Vagina (tissue), 2 donors: ENCODE measurements at regions not wholly inside any gene's neighbourhood (a gene's known extent, or its start where the extent isn't known, plus 50 kb on each side); places are given as distances from the start of the nearest gene placed in this dataset.
"Not testable (repeated sequence)": the region's sequence is repeated elsewhere in the genome, so short reads cannot be mapped to it uniquely, and the experiment has no call there.

ENCODE experiments used
- DNase-seq, 2 donors: peaks; one replicate each; pipeline ENCODE4 v3.0.0-alpha.2; 2017; ENCODE audit errors: extremely low spot score in 2 of 2
- H3K27ac ChIP-seq: fragments of 200-600 bp; sonication (generic); one replicate; pipeline ENCODE4 v1.5.1; 2019
- H3K27me3 ChIP-seq: fragments of 200-600 bp; sonication (generic); one replicate; pipeline ENCODE4 v1.5.1; 2019
- H3K36me3 ChIP-seq, 2 donors: fragments of 200-600 bp; sonication (generic); one replicate each; pipeline ENCODE4 v1.5.1; 2017 to 2019
- H3K4me1 ChIP-seq: fragments of 200-600 bp; sonication (generic); one replicate; pipeline ENCODE4 v1.5.1; 2019
- H3K4me3 ChIP-seq, 2 donors: fragments of 200-600 bp; sonication (generic); 1 replicate in 1 of 2; 2 replicates in 1 of 2; pipeline ENCODE4 v1.5.1; 2016 to 2019
- H3K9me3 ChIP-seq: fragments of 200-600 bp; sonication (generic); one replicate; pipeline ENCODE4 v1.5.1; 2019
- POLR2A ChIP-seq, 2 donors: fragments of 450-650 bp; IDR thresholded peaks; one replicate each; pipeline ENCODE4 v1.6.1; 2017; ENCODE audit warnings: antibody characterized with exemption in 2 of 2, mild to moderate bottlenecking in 2 of 2, moderate library complexity in 2 of 2
- POLR2AphosphoS5 ChIP-seq, 2 donors: sonication (generic); formaldehyde crosslinking; IDR thresholded peaks; one replicate each; pipeline ENCODE4 v1.9.0; 2017; ENCODE audit warnings: antibody characterized with exemption in 2 of 2, mild to moderate bottlenecking in 2 of 2, low read depth in 1 of 2; ENCODE audit not compliant: insufficient read depth in 1 of 2
- intact Hi-C: fragments of 100-400 bp; cut with DNase I; formaldehyde crosslinking; loops from one replicate; pipeline ENCODE4 v1.15.1; 2023
- TF ChIP-seq, protein P1 (sequence below), 3 experiments: fragments of 450-650 bp in 2 of 3; fragments of 200-600 bp in 1 of 3; sonication (generic) in 1 of 3; IDR thresholded peaks; one replicate each; pipeline ENCODE4 v1.5.1; 2017 to 2019; ENCODE audit warnings: antibody characterized with exemption in 3 of 3, mild to moderate bottlenecking in 2 of 3, moderate library complexity in 2 of 3

DNA sequence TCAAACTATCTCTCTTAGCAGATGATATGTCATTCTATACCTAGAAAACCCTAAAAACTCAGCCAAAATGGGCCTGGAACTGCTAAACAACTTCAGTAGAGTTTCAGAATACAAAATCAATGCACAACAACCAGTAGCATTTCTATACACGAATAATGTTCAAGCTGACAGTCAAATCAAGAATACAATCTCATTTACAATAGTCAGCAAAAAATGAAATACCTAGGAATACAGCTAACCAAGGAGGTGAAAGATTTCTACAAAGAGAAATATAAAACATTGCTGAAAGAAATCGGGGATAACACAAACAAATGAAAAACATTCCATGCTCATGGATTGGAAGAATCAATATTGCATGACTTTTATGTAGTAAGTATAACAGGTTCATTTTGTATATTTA, 804.8 kb downstream of the SLITRK1 start:
- no peak overlapping the region for H3K4me3 ChIP-seq
- no peaks in the 10 kb centered on the region for H3K27me3 ChIP-seq
- intact Hi-C loops: no loop called here
- H3K36me3 ChIP-seq: no peaks in the 10 kb centered on the region
- no peaks in the 10 kb centered on the region for H3K4me1 ChIP-seq
- H3K9me3 ChIP-seq: no peaks in the 10 kb centered on the region
- no peak for DNase-seq
- TF ChIP-seq, protein P1, sequence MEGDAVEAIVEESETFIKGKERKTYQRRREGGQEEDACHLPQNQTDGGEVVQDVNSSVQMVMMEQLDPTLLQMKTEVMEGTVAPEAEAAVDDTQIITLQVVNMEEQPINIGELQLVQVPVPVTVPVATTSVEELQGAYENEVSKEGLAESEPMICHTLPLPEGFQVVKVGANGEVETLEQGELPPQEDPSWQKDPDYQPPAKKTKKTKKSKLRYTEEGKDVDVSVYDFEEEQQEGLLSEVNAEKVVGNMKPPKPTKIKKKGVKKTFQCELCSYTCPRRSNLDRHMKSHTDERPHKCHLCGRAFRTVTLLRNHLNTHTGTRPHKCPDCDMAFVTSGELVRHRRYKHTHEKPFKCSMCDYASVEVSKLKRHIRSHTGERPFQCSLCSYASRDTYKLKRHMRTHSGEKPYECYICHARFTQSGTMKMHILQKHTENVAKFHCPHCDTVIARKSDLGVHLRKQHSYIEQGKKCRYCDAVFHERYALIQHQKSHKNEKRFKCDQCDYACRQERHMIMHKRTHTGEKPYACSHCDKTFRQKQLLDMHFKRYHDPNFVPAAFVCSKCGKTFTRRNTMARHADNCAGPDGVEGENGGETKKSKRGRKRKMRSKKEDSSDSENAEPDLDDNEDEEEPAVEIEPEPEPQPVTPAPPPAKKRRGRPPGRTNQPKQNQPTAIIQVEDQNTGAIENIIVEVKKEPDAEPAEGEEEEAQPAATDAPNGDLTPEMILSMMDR (IDR thresholded peaks at IDR 0.05): no peak
- TF ChIP-seq POLR2AphosphoS5 (IDR thresholded peaks at IDR 0.05; ENCODE audit: insufficient read depth in 1 of 2, low read depth in 1 of 2): no peak
- TF ChIP-seq POLR2A (IDR thresholded peaks at IDR 0.05): no peak
- no peak overlapping the region for H3K27ac ChIP-seq

DNA sequence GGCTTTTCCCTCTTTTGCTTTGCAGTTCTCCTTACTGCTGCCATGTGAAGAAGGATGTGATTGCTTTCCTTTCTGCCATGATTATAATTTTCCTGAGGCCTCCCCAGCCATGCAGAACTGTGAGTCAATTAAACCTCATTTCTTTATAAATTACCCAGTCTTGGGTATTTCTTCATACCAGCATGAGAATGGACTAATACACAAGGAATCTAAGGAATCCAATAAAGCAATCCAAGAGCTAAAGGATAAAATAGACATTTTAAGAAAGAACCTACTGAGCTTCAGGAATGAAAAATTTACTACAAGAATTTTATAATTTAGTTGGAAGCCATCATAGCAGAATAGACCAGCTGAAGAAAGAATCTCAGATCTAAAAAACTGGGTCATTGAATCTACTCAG, 808.3 kb downstream of the SLITRK1 start:
- H3K4me1 ChIP-seq, H3K36me3 ChIP-seq, H3K27me3 ChIP-seq, H3K9me3 ChIP-seq, intact Hi-C loops, DNase-seq, H3K4me3 ChIP-seq, H3K27ac ChIP-seq: not testable (repeated sequence)

DNA sequence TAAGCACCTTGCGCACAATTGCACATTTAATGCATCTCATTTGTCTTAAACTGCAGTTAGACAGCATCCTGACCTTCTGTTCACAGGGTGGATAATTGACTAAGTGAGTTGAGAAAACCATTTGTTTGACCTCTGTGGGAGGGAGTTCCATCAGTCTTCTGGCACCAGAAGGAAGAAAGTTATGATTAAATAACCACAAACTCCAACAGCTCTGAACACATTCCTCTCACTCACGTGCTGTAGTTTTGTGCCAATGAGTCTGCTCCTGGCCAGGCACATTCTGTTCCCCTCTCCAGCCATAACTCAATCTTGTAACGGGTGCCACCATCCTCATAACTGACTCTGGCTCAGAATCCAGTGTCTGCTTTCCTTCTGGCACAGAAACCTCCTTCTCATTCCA, 817.2 kb downstream of the SLITRK1 start:
- TF ChIP-seq POLR2AphosphoS5 (IDR thresholded peaks at IDR 0.05; ENCODE audit: insufficient read depth in 1 of 2, low read depth in 1 of 2) (no peak), POLR2A (IDR thresholded peaks at IDR 0.05) (no peak)
- TF ChIP-seq, protein P1 (IDR thresholded peaks at IDR 0.05): no peak
- no peak overlapping the region for H3K4me3 ChIP-seq
- H3K27me3 ChIP-seq: no peaks in the 10 kb centered on the region
- DNase-seq: peak in 1 of 2 donors; percentile 89
- intact Hi-C loops: no loop called here
- no peaks in the 10 kb centered on the region for H3K9me3 ChIP-seq
- no peak overlapping the region for H3K27ac ChIP-seq
- H3K4me1 ChIP-seq: no peaks in the 10 kb centered on the region
- H3K36me3 ChIP-seq: no peaks in the 10 kb centered on the region

DNA sequence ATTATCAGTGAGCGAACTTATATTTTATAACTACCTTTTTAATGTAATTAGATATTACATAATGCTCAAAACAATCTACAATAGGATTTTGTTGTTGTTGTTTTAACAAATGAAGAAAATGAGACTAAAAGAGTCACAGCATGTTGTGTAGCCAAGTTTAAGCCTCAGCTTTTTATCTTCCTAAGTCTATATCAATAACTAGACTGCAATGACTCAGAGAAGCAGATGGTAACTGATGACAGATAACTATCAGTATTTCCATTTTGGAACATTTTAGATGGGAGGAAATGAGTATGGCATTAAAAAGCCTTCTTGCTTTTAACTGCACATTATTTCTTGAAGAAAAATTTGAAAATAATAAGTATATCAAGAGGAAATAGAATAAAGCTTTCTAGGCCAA, 825.2 kb downstream of the SLITRK1 start:
- H3K27me3 ChIP-seq: no peaks in the 10 kb centered on the region
- no peak overlapping the region for H3K4me3 ChIP-seq
- no peak for DNase-seq
- no peaks in the 10 kb centered on the region for H3K9me3 ChIP-seq
- no peak overlapping the region for H3K27ac ChIP-seq
- H3K36me3 ChIP-seq: no peaks in the 10 kb centered on the region
- TF ChIP-seq POLR2A (IDR thresholded peaks at IDR 0.05) (no peak), POLR2AphosphoS5 (IDR thresholded peaks at IDR 0.05; ENCODE audit: insufficient read depth in 1 of 2, low read depth in 1 of 2) (no peak)
- TF ChIP-seq, protein P1 (IDR thresholded peaks at IDR 0.05): no peak
- H3K4me1 ChIP-seq: no peaks in the 10 kb centered on the region
- intact Hi-C loops: no loop called here

DNA sequence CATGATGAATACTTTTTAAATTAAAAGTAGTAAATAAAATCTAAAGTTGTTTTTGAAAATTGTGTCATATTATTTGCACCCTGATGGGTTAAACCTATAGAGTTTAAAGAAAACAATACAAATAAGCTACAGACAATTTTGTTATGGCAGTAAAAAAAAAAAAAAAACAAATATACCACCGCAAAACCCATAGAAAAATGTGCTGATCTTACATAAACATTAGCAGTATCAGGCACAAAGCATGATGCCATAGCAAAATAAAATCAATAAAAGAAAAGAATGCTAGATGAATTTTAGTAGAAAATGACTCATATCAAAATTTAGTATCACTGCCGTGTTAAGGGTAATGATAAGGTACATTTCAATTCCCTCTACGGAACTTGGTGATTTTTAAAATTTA, 826.0 kb downstream of the SLITRK1 start:
- TF ChIP-seq POLR2AphosphoS5 (IDR thresholded peaks at IDR 0.05; ENCODE audit: insufficient read depth in 1 of 2, low read depth in 1 of 2) (no peak), POLR2A (IDR thresholded peaks at IDR 0.05) (no peak)
- TF ChIP-seq, protein P1 (IDR thresholded peaks at IDR 0.05): no peak
- H3K4me1 ChIP-seq: no peaks in the 10 kb centered on the region
- DNase-seq: no peak
- intact Hi-C loops: no loop called here
- H3K36me3 ChIP-seq: no peaks in the 10 kb centered on the region
- no peak overlapping the region for H3K27ac ChIP-seq
- no peaks in the 10 kb centered on the region for H3K9me3 ChIP-seq
- H3K4me3 ChIP-seq: no peak overlapping the region
- H3K27me3 ChIP-seq: no peaks in the 10 kb centered on the region

DNA sequence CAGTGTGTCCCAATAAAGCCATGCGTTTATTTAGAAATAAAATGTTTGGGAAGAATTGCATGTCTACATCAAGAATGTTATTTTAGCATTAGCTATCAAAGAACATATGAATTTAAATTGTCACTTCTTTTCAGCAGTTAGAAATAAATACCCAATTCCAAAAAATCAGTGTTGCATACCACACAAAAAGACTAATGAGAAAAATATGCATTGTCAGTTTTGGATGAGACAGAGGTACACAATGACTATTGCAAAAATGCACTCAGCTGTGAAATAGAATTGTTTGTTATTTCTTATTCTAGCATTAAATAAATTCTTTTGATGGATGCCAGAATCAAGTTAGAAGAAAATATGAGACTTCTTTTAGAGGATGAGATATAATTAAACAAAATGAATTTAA, 833.9 kb downstream of the SLITRK1 start:
- intact Hi-C loops: no loop called here
- H3K27ac ChIP-seq: no peak overlapping the region
- no peak overlapping the region for H3K4me3 ChIP-seq
- TF ChIP-seq POLR2AphosphoS5 (IDR thresholded peaks at IDR 0.05; ENCODE audit: insufficient read depth in 1 of 2, low read depth in 1 of 2): no peak
- no peak for TF ChIP-seq POLR2A (IDR thresholded peaks at IDR 0.05)
- TF ChIP-seq, protein P1 (IDR thresholded peaks at IDR 0.05): no peak
- no peaks in the 10 kb centered on the region for H3K36me3 ChIP-seq
- H3K27me3 ChIP-seq: no peaks in the 10 kb centered on the region
- DNase-seq: no peak
- no peaks in the 10 kb centered on the region for H3K4me1 ChIP-seq
- no peaks in the 10 kb centered on the region for H3K9me3 ChIP-seq
